Liver (tissue), 3 donors: ENCODE measurements at regions not wholly inside any gene's neighbourhood (a gene's known extent, or its start where the extent isn't known, plus 50 kb on each side); places are given as distances from the start of the nearest gene placed in this dataset.

Source experiments
- ATF3 ChIP-seq: IDR thresholded peaks from 2 replicates; pipeline ENCODE4 v1.6.1; 2016; ENCODE audit warnings: antibody characterized with exemption
- CTCF ChIP-seq: fragments of 150-350 bp; IDR thresholded peaks from 2 replicates; pipeline ENCODE4 v1.5.1; 2017; ENCODE audit warnings: improper control_type of control experiment, low read depth, low read length; ENCODE audit not compliant: missing input control
- EGR1 ChIP-seq, 2 donors: IDR thresholded peaks; 2 replicates each; pipeline ENCODE4 v1.6.1; 2016 to 2018; ENCODE audit warnings: antibody characterized with exemption in 2 of 2, low read depth in 2 of 2
- FOXA1 ChIP-seq: IDR thresholded peaks from 2 replicates; pipeline ENCODE4 v1.6.1; 2016; ENCODE audit warnings: antibody characterized with exemption
- MAX ChIP-seq: IDR thresholded peaks from 2 replicates; pipeline ENCODE4 v1.6.1; 2016; ENCODE audit warnings: antibody characterized with exemption
- REST ChIP-seq: IDR thresholded peaks from 2 replicates; pipeline ENCODE4 v1.6.1; 2016; ENCODE audit warnings: antibody characterized with exemption, mild to moderate bottlenecking
- YY1 ChIP-seq: IDR thresholded peaks from 2 replicates; pipeline ENCODE4 v1.6.1; 2016; ENCODE audit warnings: antibody characterized with exemption, mild to moderate bottlenecking
- donor health status: healthy.
- donor health status: healthy.

- TF ChIP-seq CTCF (no peak), EGR1 (IDR thresholded peaks at IDR 0.05; ENCODE audit: low read depth in 2 of 2) (no peak), REST (no peak), FOXA1 (no peak), MAX (no peak), ATF3 (no peak), YY1 (no peak)
These were observed 177.3 kb upstream of the GK2 start for GRCh38 chr4:79585330-79585729.
